ENCODE measurements at regions not wholly inside any gene's neighbourhood (a gene's known extent, or its start where the extent isn't known, plus 50 kb on each side); places are given as distances from the start of the nearest gene placed in this dataset.

DNA sequence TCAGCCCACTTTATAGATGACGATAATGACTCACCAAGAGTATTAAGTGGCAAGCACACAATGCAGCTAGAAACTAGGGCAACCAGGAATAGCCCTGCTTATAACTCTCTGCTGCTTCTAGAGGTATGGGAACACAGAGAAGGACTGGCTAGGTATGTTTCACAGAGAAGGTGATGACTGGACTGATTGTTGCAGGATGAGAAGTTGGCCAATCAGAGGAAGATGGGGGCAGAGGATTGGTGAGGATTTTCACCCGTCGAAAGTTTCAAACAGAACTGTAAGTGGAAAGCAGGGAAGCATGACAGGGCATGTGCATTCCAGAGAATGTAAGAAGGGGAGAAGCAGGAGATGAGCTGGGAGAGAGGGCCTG, 222.4 kb upstream of the JUN start (continued):
- TF ChIP-seq, protein P1, sequence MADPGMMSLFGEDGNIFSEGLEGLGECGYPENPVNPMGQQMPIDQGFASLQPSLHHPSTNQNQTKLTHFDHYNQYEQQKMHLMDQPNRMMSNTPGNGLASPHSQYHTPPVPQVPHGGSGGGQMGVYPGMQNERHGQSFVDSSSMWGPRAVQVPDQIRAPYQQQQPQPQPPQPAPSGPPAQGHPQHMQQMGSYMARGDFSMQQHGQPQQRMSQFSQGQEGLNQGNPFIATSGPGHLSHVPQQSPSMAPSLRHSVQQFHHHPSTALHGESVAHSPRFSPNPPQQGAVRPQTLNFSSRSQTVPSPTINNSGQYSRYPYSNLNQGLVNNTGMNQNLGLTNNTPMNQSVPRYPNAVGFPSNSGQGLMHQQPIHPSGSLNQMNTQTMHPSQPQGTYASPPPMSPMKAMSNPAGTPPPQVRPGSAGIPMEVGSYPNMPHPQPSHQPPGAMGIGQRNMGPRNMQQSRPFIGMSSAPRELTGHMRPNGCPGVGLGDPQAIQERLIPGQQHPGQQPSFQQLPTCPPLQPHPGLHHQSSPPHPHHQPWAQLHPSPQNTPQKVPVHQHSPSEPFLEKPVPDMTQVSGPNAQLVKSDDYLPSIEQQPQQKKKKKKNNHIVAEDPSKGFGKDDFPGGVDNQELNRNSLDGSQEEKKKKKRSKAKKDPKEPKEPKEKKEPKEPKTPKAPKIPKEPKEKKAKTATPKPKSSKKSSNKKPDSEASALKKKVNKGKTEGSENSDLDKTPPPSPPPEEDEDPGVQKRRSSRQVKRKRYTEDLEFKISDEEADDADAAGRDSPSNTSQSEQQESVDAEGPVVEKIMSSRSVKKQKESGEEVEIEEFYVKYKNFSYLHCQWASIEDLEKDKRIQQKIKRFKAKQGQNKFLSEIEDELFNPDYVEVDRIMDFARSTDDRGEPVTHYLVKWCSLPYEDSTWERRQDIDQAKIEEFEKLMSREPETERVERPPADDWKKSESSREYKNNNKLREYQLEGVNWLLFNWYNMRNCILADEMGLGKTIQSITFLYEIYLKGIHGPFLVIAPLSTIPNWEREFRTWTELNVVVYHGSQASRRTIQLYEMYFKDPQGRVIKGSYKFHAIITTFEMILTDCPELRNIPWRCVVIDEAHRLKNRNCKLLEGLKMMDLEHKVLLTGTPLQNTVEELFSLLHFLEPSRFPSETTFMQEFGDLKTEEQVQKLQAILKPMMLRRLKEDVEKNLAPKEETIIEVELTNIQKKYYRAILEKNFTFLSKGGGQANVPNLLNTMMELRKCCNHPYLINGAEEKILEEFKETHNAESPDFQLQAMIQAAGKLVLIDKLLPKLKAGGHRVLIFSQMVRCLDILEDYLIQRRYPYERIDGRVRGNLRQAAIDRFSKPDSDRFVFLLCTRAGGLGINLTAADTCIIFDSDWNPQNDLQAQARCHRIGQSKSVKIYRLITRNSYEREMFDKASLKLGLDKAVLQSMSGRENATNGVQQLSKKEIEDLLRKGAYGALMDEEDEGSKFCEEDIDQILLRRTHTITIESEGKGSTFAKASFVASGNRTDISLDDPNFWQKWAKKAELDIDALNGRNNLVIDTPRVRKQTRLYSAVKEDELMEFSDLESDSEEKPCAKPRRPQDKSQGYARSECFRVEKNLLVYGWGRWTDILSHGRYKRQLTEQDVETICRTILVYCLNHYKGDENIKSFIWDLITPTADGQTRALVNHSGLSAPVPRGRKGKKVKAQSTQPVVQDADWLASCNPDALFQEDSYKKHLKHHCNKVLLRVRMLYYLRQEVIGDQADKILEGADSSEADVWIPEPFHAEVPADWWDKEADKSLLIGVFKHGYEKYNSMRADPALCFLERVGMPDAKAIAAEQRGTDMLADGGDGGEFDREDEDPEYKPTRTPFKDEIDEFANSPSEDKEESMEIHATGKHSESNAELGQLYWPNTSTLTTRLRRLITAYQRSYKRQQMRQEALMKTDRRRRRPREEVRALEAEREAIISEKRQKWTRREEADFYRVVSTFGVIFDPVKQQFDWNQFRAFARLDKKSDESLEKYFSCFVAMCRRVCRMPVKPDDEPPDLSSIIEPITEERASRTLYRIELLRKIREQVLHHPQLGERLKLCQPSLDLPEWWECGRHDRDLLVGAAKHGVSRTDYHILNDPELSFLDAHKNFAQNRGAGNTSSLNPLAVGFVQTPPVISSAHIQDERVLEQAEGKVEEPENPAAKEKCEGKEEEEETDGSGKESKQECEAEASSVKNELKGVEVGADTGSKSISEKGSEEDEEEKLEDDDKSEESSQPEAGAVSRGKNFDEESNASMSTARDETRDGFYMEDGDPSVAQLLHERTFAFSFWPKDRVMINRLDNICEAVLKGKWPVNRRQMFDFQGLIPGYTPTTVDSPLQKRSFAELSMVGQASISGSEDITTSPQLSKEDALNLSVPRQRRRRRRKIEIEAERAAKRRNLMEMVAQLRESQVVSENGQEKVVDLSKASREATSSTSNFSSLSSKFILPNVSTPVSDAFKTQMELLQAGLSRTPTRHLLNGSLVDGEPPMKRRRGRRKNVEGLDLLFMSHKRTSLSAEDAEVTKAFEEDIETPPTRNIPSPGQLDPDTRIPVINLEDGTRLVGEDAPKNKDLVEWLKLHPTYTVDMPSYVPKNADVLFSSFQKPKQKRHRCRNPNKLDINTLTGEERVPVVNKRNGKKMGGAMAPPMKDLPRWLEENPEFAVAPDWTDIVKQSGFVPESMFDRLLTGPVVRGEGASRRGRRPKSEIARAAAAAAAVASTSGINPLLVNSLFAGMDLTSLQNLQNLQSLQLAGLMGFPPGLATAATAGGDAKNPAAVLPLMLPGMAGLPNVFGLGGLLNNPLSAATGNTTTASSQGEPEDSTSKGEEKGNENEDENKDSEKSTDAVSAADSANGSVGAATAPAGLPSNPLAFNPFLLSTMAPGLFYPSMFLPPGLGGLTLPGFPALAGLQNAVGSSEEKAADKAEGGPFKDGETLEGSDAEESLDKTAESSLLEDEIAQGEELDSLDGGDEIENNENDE (IDR thresholded peaks at IDR 0.05; ENCODE audit: insufficient replicate concordance, low read length) = no peak

All from H1 (cell line).